ENCODE measurements at regions not wholly inside any gene's neighbourhood (a gene's known extent, or its start where the extent isn't known, plus 50 kb on each side); places are given as distances from the start of the nearest gene placed in this dataset.

DNA sequence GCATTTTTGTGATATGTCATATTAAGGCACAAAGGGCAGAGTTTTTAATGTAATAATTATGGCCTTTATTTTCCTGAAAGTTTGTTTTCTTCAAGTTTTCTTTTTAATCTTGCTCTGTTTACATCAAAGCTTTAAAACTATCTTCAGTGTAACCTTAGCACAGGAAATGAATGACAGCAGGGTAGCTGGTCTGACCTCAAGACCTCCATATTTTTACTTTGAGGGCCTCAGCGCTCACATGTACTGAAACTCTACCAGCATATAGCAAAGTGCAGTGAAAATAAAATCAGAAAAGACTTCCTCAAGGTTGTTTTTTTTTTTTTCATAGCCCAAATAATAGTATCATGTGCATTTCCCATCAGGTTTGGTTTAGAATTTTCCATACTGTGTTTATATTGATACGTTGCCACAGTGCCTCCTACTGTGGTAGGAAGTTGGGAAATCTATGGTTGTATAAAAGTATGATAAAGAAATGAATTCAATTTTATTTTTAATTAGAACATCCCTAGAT lies 163.4 kb downstream of the UBE2E3 start:
- no peaks in the 10 kb centered on the region for H3K36me3 Mint-ChIP-seq (ENCODE audit: low read depth, unreplicated experiment)
- no peaks in the 10 kb centered on the region for H3K27me3 ChIP-seq (ENCODE audit: insufficient read depth, low read length)
- H3K4me3 Mint-ChIP-seq (ENCODE audit: unreplicated experiment): no peak overlapping the region
- no peaks in the 10 kb centered on the region for H3K79me2 ChIP-seq (ENCODE audit: insufficient read depth, low read length)
- H3K9me3 Mint-ChIP-seq (ENCODE audit: unreplicated experiment): peaks cover 3% of the 10 kb centered on the region
- no peaks in the 10 kb centered on the region for H3K36me3 ChIP-seq (ENCODE audit: insufficient read depth, low read length)
- no peak overlapping the region for H3K9ac ChIP-seq (ENCODE audit: low read length)
- no peak overlapping the region for H3K4me3 ChIP-seq (ENCODE audit: insufficient read depth, low read depth, low read length)
- H3K27me3 Mint-ChIP-seq (ENCODE audit: low read depth, unreplicated experiment): no peaks in the 10 kb centered on the region
- no peak overlapping the region for H3K27ac ChIP-seq (ENCODE audit: low read depth, low read length)
- H3K4me2 ChIP-seq (ENCODE audit: low read length): no peak overlapping the region
- no peaks in the 10 kb centered on the region for H4K20me1 ChIP-seq (ENCODE audit: insufficient read depth, low read length)
- TF ChIP-seq, protein P1, sequence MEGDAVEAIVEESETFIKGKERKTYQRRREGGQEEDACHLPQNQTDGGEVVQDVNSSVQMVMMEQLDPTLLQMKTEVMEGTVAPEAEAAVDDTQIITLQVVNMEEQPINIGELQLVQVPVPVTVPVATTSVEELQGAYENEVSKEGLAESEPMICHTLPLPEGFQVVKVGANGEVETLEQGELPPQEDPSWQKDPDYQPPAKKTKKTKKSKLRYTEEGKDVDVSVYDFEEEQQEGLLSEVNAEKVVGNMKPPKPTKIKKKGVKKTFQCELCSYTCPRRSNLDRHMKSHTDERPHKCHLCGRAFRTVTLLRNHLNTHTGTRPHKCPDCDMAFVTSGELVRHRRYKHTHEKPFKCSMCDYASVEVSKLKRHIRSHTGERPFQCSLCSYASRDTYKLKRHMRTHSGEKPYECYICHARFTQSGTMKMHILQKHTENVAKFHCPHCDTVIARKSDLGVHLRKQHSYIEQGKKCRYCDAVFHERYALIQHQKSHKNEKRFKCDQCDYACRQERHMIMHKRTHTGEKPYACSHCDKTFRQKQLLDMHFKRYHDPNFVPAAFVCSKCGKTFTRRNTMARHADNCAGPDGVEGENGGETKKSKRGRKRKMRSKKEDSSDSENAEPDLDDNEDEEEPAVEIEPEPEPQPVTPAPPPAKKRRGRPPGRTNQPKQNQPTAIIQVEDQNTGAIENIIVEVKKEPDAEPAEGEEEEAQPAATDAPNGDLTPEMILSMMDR (IDR thresholded peaks at IDR 0.05; ENCODE audit: insufficient read depth, low read depth, low read length): no peak
- no peak for TF ChIP-seq EZH2 (IDR thresholded peaks at IDR 0.05; ENCODE audit: insufficient read depth, low read length)
- no peaks in the 10 kb centered on the region for H3K4me1 ChIP-seq (ENCODE audit: insufficient read depth, low read length)
- DNase-seq (ENCODE audit: low read depth): no peak
- peaks cover under 1% of the 10 kb centered on the region for H3K4me1 Mint-ChIP-seq (ENCODE audit: low read depth, unreplicated experiment)
- no peak overlapping the region for H2AFZ ChIP-seq (ENCODE audit: low read depth, low read length)
- no peak for FAIRE-seq
- no peaks in the 10 kb centered on the region for H3K9me3 ChIP-seq (ENCODE audit: insufficient read depth, low read depth, low read length)
- no peak overlapping the region for H3K27ac Mint-ChIP-seq (ENCODE audit: unreplicated experiment)

DNA sequence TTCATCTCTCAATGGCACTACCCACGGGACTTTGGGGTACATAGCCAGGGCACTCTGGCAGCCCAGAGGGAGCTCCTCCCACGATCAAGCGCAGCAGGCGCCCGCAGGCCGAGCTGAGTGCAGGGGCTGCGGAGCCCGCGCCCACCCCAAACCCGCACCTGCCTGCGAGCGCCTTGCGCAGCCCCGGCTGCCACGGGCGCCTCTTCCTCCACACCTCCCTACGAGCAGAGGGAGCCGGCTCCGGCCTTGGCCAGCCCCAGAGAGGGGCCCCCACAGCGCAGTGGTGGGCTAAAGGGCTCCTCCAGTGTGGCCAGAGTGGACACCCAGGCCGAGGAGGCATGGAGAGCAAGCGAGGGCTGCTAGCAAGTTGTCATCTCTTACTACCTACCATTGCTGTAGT lies 165.2 kb downstream of the UBE2E3 start:
- FAIRE-seq: no peak
- DNase-seq (ENCODE audit: low read depth): no peak
- H3K27ac Mint-ChIP-seq (ENCODE audit: unreplicated experiment): no peak overlapping the region

DNA sequence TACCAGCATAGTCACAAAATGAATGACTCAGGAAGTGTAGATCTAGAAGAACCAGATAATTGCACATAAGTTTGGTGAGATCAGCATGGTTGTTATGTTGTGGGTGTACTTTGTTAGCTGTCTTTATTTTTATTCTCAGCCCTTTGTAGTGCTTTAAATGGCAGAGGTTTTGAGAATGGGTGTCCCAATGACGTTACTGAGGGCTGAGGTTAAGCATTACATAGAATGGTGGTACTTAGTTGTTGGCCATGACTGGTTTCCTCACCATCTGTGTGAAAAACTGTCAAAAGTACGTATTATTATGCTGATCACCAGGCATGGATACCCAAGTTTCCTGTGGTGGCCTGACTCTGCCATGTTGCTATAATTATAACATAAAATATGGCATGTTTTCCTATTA lies 165.8 kb downstream of the UBE2E3 start:
- H3K27me3 Mint-ChIP-seq (ENCODE audit: low read depth, unreplicated experiment): no peaks in the 10 kb centered on the region

More for the DNA sequence above, 165.2 kb downstream of the UBE2E3 start:
- no peaks in the 10 kb centered on the region for H3K36me3 Mint-ChIP-seq (ENCODE audit: low read depth, unreplicated experiment)
- Histone ChIP-seq H3K4me1 (ENCODE audit: insufficient read depth, low read length) (no peaks in the 10 kb centered on the region), H3K27me3 (ENCODE audit: insufficient read depth, low read length) (no peaks in the 10 kb centered on the region), H3K9me3 (ENCODE audit: insufficient read depth, low read depth, low read length) (no peaks in the 10 kb centered on the region), H3K4me3 (ENCODE audit: insufficient read depth, low read depth, low read length) (no peak overlapping the region), H3K27ac (ENCODE audit: low read depth, low read length) (no peak overlapping the region), H3K36me3 (ENCODE audit: insufficient read depth, low read length) (no peaks in the 10 kb centered on the region), H4K20me1 (ENCODE audit: insufficient read depth, low read length) (no peaks in the 10 kb centered on the region), H3K79me2 (ENCODE audit: insufficient read depth, low read length) (no peaks in the 10 kb centered on the region), H3K9ac (ENCODE audit: low read length) (no peak overlapping the region), H3K4me2 (ENCODE audit: low read length) (no peak overlapping the region), H2AFZ (ENCODE audit: low read depth, low read length) (no peak overlapping the region)
- no peak overlapping the region for H3K4me3 Mint-ChIP-seq (ENCODE audit: unreplicated experiment)
- peaks cover 3% of the 10 kb centered on the region for H3K9me3 Mint-ChIP-seq (ENCODE audit: unreplicated experiment)
- H3K4me1 Mint-ChIP-seq (ENCODE audit: low read depth, unreplicated experiment): no peaks in the 10 kb centered on the region
- H3K27me3 Mint-ChIP-seq (ENCODE audit: low read depth, unreplicated experiment): no peaks in the 10 kb centered on the region
- TF ChIP-seq, protein P1 (IDR thresholded peaks at IDR 0.05; ENCODE audit: insufficient read depth, low read depth, low read length): no peak
- TF ChIP-seq EZH2 (IDR thresholded peaks at IDR 0.05; ENCODE audit: insufficient read depth, low read length): no peak

More for the DNA sequence above, 165.8 kb downstream of the UBE2E3 start:
- Histone ChIP-seq H3K27me3 (ENCODE audit: insufficient read depth, low read length) (no peaks in the 10 kb centered on the region), H3K36me3 (ENCODE audit: insufficient read depth, low read length) (no peaks in the 10 kb centered on the region), H3K4me3 (ENCODE audit: insufficient read depth, low read depth, low read length) (no peak overlapping the region), H3K27ac (ENCODE audit: low read depth, low read length) (no peak overlapping the region), H3K4me1 (ENCODE audit: insufficient read depth, low read length) (no peaks in the 10 kb centered on the region), H3K9me3 (ENCODE audit: insufficient read depth, low read depth, low read length) (no peaks in the 10 kb centered on the region), H2AFZ (ENCODE audit: low read depth, low read length) (no peak overlapping the region), H4K20me1 (ENCODE audit: insufficient read depth, low read length) (no peaks in the 10 kb centered on the region), H3K4me2 (ENCODE audit: low read length) (no peak overlapping the region), H3K79me2 (ENCODE audit: insufficient read depth, low read length) (no peaks in the 10 kb centered on the region), H3K9ac (ENCODE audit: low read length) (no peak overlapping the region)
- TF ChIP-seq, protein P1 (IDR thresholded peaks at IDR 0.05; ENCODE audit: insufficient read depth, low read depth, low read length): no peak
- no peak for TF ChIP-seq EZH2 (IDR thresholded peaks at IDR 0.05; ENCODE audit: insufficient read depth, low read length)
- FAIRE-seq (no peak), DNase-seq (ENCODE audit: low read depth) (no peak)
- Mint-ChIP-seq H3K4me1 (ENCODE audit: low read depth, unreplicated experiment) (no peaks in the 10 kb centered on the region), H3K36me3 (ENCODE audit: low read depth, unreplicated experiment) (no peaks in the 10 kb centered on the region), H3K4me3 (ENCODE audit: unreplicated experiment) (no peak overlapping the region), H3K27ac (ENCODE audit: unreplicated experiment) (no peak overlapping the region), H3K9me3 (ENCODE audit: unreplicated experiment) (peaks cover 3% of the 10 kb centered on the region)

Measured in astrocyte (in vitro differentiated cells and primary cell).